GM23338 (cell line): ENCODE measurements at regions not wholly inside any gene's neighbourhood (a gene's known extent, or its start where the extent isn't known, plus 50 kb on each side); places are given as distances from the start of the nearest gene placed in this dataset.

Source experiments
- ATAC-seq: fragments of 200-7000 bp; cut with Tn5 transposase; 3 replicates; pipeline ENCODE4 v1.9.1; 2020
- DNase-seq: peaks from one replicate; pipeline ENCODE4 v3.0.0-alpha.2; 2015; ENCODE audit warnings: low spot score
- H2AFZ ChIP-seq: fragments of 200-600 bp; sonication (generic); 2 replicates; pipeline ENCODE4 v1.8.0; 2016; ENCODE audit warnings: antibody characterized with exemption, mild to moderate bottlenecking, moderate library complexity
- H3F3A ChIP-seq: fragments of 200-600 bp; sonication (generic); replicated peaks from 2 replicates; pipeline ENCODE4 v1.8.0; 2017; ENCODE audit warnings: antibody characterized with exemption, mixed run types, low read depth
- H3K27ac ChIP-seq: fragments of 200-600 bp; sonication (generic); 2 replicates; pipeline ENCODE4 v1.6.1; 2016; ENCODE audit warnings: low read depth
- H3K27me3 ChIP-seq: fragments of 200-600 bp; sonication (generic); 2 replicates; pipeline ENCODE4 v1.8.0; 2016; ENCODE audit warnings: mild to moderate bottlenecking, mixed run types, moderate library complexity; ENCODE audit not compliant: insufficient read depth
- H3K36me3 ChIP-seq: fragments of 200-600 bp; sonication (generic); 2 replicates; pipeline ENCODE4 v1.8.0; 2016; ENCODE audit warnings: mild to moderate bottlenecking; ENCODE audit not compliant: insufficient read depth
- H3K4me1 ChIP-seq: fragments of 200-600 bp; sonication (generic); 2 replicates; pipeline ENCODE4 v1.8.0; 2016; ENCODE audit warnings: mild to moderate bottlenecking, moderate library complexity; ENCODE audit not compliant: insufficient read depth
- H3K4me2 ChIP-seq: fragments of 200-600 bp; sonication (generic); 2 replicates; pipeline ENCODE4 v1.7.1; 2017; ENCODE audit warnings: mixed run types
- H3K4me3 ChIP-seq: fragments of 200-600 bp; sonication (generic); 2 replicates; pipeline ENCODE4 v1.6.1; 2016; ENCODE audit warnings: mixed run types
- H3K79me2 ChIP-seq: fragments of 200-600 bp; sonication (generic); replicated peaks from 2 replicates; pipeline ENCODE4 v1.8.0; 2017; ENCODE audit warnings: mild to moderate bottlenecking; ENCODE audit not compliant: insufficient read depth
- H3K9me2 ChIP-seq: fragments of 200-600 bp; sonication (generic); 2 replicates; pipeline ENCODE4 v1.8.0; 2017; ENCODE audit not compliant: insufficient read depth
- H4K20me1 ChIP-seq: fragments of 200-600 bp; sonication (generic); replicated peaks from 2 replicates; pipeline ENCODE4 v1.8.0; 2017; ENCODE audit warnings: mild to moderate bottlenecking; ENCODE audit not compliant: insufficient read depth
- H3K27ac Mint-ChIP-seq: 2 replicates; pipeline ENCODE4 v1.8.0; 2020; ENCODE audit warnings: inconsistent platforms, mild to moderate bottlenecking, moderate library complexity, mixed read lengths
- H3K27me3 Mint-ChIP-seq: 3 replicates; pipeline ENCODE4 v1.8.0; 2022; ENCODE audit warnings: low read depth, mild to moderate bottlenecking, moderate library complexity, mixed read lengths, inconsistent platforms; ENCODE audit not compliant: insufficient read depth, poor library complexity
- H3K36me3 Mint-ChIP-seq: 3 replicates; pipeline ENCODE4 v1.8.0; 2021; ENCODE audit warnings: low read depth, mild to moderate bottlenecking, inconsistent platforms, moderate library complexity, mixed read lengths
- H3K4me1 Mint-ChIP-seq: 3 replicates; pipeline ENCODE4 v1.8.0; 2020; ENCODE audit warnings: mild to moderate bottlenecking, inconsistent platforms, mixed read lengths
- H3K4me3 Mint-ChIP-seq: 3 replicates; pipeline ENCODE4 v1.8.0; 2021; ENCODE audit warnings: moderate library complexity, mild to moderate bottlenecking, inconsistent platforms, mixed read lengths
- H3K9me3 Mint-ChIP-seq: 3 replicates; pipeline ENCODE4 v1.8.0; 2020; ENCODE audit warnings: moderate library complexity, mild to moderate bottlenecking, inconsistent platforms, mixed read lengths
- CREB1 ChIP-seq: fragments of 250-450 bp; sonication (Bioruptor Pico); IDR thresholded peaks from 2 replicates; pipeline ENCODE4 v1.5.0; 2020; ENCODE audit warnings: low read depth, mild to moderate bottlenecking, moderate library complexity
- ETS1 ChIP-seq: IDR thresholded peaks from 2 replicates; pipeline ENCODE4 v1.6.1; 2016; ENCODE audit warnings: antibody characterized with exemption
- EZH2 ChIP-seq: fragments of 200-600 bp; sonication (generic); IDR thresholded peaks from one replicate; pipeline ENCODE4 v1.8.0; 2017; ENCODE audit warnings: antibody characterized with exemption, mild to moderate bottlenecking, low read depth; ENCODE audit not compliant: unreplicated experiment
- EZH2phosphoT487 ChIP-seq: fragments of 200-600 bp; sonication (generic); IDR thresholded peaks from one replicate; pipeline ENCODE4 v1.8.1; 2018; ENCODE audit warnings: antibody characterized with exemption; ENCODE audit not compliant: unreplicated experiment
- NANOG ChIP-seq: IDR thresholded peaks from 2 replicates; pipeline ENCODE4 v1.6.1; 2016; ENCODE audit warnings: antibody characterized with exemption, borderline replicate concordance
- POLR2AphosphoS5 ChIP-seq: IDR thresholded peaks from 2 replicates; pipeline ENCODE4 v1.6.1; 2016; ENCODE audit warnings: antibody characterized with exemption, low read depth
- STAT1 ChIP-seq: IDR thresholded peaks from one replicate; pipeline ENCODE4 v1.6.1; 2016; ENCODE audit warnings: antibody characterized with exemption; ENCODE audit not compliant: unreplicated experiment
- ZNF114 ChIP-seq: fragments of 250-450 bp; sonication (Bioruptor Pico); IDR thresholded peaks from 2 replicates; pipeline ENCODE4 v1.5.0; 2020; ENCODE audit warnings: mild to moderate bottlenecking, moderate library complexity
- ZNF331 ChIP-seq: fragments of 250-450 bp; sonication (Bioruptor Pico); IDR thresholded peaks from 2 replicates; pipeline ENCODE4 v1.5.0; 2020; ENCODE audit warnings: low read depth, mild to moderate bottlenecking, moderate library complexity
- ZNF462 ChIP-seq: fragments of 250-450 bp; sonication (Bioruptor Pico); IDR thresholded peaks from 2 replicates; pipeline ENCODE4 v1.5.0; 2020; ENCODE audit warnings: mild to moderate bottlenecking, moderate library complexity

GRCh38 chr20:48414786-48415185, 413.0 kb downstream of the PREX1 start (continued):
- TF ChIP-seq CREB1 (CRISPR knock-in tag) = no peak
- no peak for TF ChIP-seq NANOG
- no peak for TF ChIP-seq POLR2AphosphoS5
- no peak for TF ChIP-seq EZH2
- no peak for TF ChIP-seq ETS1

GRCh38 chr20:48411919-48412522, 415.8 kb downstream of the PREX1 start:
- H3K36me3 Mint-ChIP-seq = peaks cover 3% of the 10 kb centered on the region; the same call in 2 of the 3 replicates
- Histone ChIP-seq H2AFZ (no peak overlapping the region), H3K9me2 (no peaks in the 10 kb centered on the region), H3K4me1 (peaks cover 8% of the 10 kb centered on the region), H3K4me3 (no peak overlapping the region), H3K36me3 (no peaks in the 10 kb centered on the region), H3K27ac (no peak overlapping the region), H4K20me1 (no peaks in the 10 kb centered on the region), H3K4me2 (no peak overlapping the region), H3K27me3 (no peaks in the 10 kb centered on the region), H3K79me2 (no peaks in the 10 kb centered on the region), H3F3A (no peaks in the 10 kb centered on the region)
- H3K4me3 Mint-ChIP-seq = no peak overlapping the region
- H3K27me3 Mint-ChIP-seq = peaks cover 2% of the 10 kb centered on the region
- TF ChIP-seq ETS1 (no peak), ZNF114 (CRISPR knock-in tag) (no peak), EZH2phosphoT487 (no peak), EZH2 (no peak)
- DNase-seq (no peak), ATAC-seq (no peak)
- peaks cover 10% of the 10 kb centered on the region for H3K4me1 Mint-ChIP-seq
- no peak overlapping the region for H3K27ac Mint-ChIP-seq
- H3K9me3 Mint-ChIP-seq = peaks cover 4% of the 10 kb centered on the region; the same call in 2 of the 3 replicates

GRCh38 chr20:48411245-48411644, 416.6 kb downstream of the PREX1 start:
- H3K36me3 Mint-ChIP-seq = peaks cover 3% of the 10 kb centered on the region; the same call in 2 of the 3 replicates
- no peak overlapping the region for H2AFZ ChIP-seq
- no peak for DNase-seq
- no peak overlapping the region for H3K4me2 ChIP-seq
- no peaks in the 10 kb centered on the region for H3K27me3 ChIP-seq
- no peak overlapping the region for H3K4me3 Mint-ChIP-seq
- no peaks in the 10 kb centered on the region for H3F3A ChIP-seq
- no peak overlapping the region for H3K27ac ChIP-seq
- no peak for TF ChIP-seq ZNF331 (CRISPR knock-in tag)
- no peak for TF ChIP-seq ZNF462
- TF ChIP-seq STAT1 = no peak
- no peak for TF ChIP-seq POLR2AphosphoS5
- no peak for TF ChIP-seq CREB1 (CRISPR knock-in tag)
- ATAC-seq = no peak
- no peak overlapping the region for H3K4me3 ChIP-seq
- H3K9me3 Mint-ChIP-seq = peaks cover 4% of the 10 kb centered on the region; the same call in 2 of the 3 replicates
- H3K27ac Mint-ChIP-seq = no peak overlapping the region
- no peaks in the 10 kb centered on the region for H3K36me3 ChIP-seq
- H3K9me2 ChIP-seq = no peaks in the 10 kb centered on the region
- H3K79me2 ChIP-seq = no peaks in the 10 kb centered on the region
- H3K4me1 Mint-ChIP-seq = peaks cover 17% of the 10 kb centered on the region
- H3K4me1 ChIP-seq = peaks cover 16% of the 10 kb centered on the region
- peaks cover 2% of the 10 kb centered on the region for H3K27me3 Mint-ChIP-seq
- no peaks in the 10 kb centered on the region for H4K20me1 ChIP-seq
